ENCODE measurements at regions not wholly inside any gene's neighbourhood (a gene's known extent, or its start where the extent isn't known, plus 50 kb on each side); places are given as distances from the start of the nearest gene placed in this dataset.

DNA sequence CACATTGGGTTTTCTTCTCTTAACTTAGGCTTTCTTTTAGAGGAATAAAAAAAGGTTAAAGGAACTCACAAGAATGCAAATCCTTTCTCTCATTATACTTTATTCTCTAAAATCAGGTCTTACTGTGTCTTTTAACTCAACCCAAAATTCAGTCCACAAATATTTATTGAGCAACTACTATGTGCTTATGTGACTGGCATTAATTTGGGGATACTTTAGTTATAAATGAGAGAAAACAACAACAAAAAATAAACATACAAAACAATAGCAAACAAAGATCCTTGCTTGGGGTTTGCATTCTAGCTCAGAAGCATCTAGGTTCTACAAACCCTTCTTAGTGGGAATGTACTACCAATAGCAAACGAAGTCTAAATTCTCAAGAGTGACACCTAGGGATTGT is 266.2 kb downstream of the UTRN start:
- no peaks in the 10 kb centered on the region for H3K79me1 ChIP-seq (ENCODE audit: insufficient read depth, low read depth, low read length, poor library complexity, severe bottlenecking)
- H2BK20ac ChIP-seq (ENCODE audit: low read depth, low read length, poor library complexity, severe bottlenecking), result no peak overlapping the region
- H3K18ac ChIP-seq (ENCODE audit: insufficient read length, low read depth, low read length), result no peak overlapping the region
- H2BK5ac ChIP-seq (ENCODE audit: insufficient read length, low read length), result no peak overlapping the region
- WGBS (ENCODE audit: extremely low coverage, insufficient read length, low lambda C conversion rate), result no CpG with 5 or more reads among the region's 1 CpG
- H3K4me1 ChIP-seq (ENCODE audit: insufficient read depth, low read length), result no peaks in the 10 kb centered on the region
- H2BK15ac ChIP-seq (ENCODE audit: low read depth, low read length), result no peak overlapping the region
- H2AK5ac ChIP-seq (ENCODE audit: insufficient read length, low read length), result no peak overlapping the region
- H3K36me3 Mint-ChIP-seq (ENCODE audit: insufficient read depth in 1 of 3, low read depth in 3 of 3), result peaks cover 3 to 20% (median 19%) of the 10 kb centered on the region in 3 experiments; a peak in 5 of 7 replicates
- no peak for DNase-seq
- H3K23ac ChIP-seq (ENCODE audit: insufficient read length, low read depth, low read length), result no peak overlapping the region
- H3K27me3 ChIP-seq (ENCODE audit: insufficient read depth, low read length), result no peaks in the 10 kb centered on the region
- no peaks in the 10 kb centered on the region for H3K9me3 Mint-ChIP-seq
- no peak overlapping the region for H3K27ac Mint-ChIP-seq
- H3K27ac ChIP-seq (ENCODE audit: insufficient read length, low read depth, low read length), result no peak overlapping the region
- no peak overlapping the region for H3K14ac ChIP-seq (ENCODE audit: insufficient read depth, low read length)
- H3K9me3 ChIP-seq (ENCODE audit: control insufficient read depth, low read depth, low read length), result no peaks in the 10 kb centered on the region
- no peak overlapping the region for H2AFZ ChIP-seq (ENCODE audit: low read length)
- no peak overlapping the region for H3K4me3 Mint-ChIP-seq
- H2BK120ac ChIP-seq (ENCODE audit: low read depth, low read length, poor library complexity, severe bottlenecking), result no peak overlapping the region
- TF ChIP-seq, protein P1, sequence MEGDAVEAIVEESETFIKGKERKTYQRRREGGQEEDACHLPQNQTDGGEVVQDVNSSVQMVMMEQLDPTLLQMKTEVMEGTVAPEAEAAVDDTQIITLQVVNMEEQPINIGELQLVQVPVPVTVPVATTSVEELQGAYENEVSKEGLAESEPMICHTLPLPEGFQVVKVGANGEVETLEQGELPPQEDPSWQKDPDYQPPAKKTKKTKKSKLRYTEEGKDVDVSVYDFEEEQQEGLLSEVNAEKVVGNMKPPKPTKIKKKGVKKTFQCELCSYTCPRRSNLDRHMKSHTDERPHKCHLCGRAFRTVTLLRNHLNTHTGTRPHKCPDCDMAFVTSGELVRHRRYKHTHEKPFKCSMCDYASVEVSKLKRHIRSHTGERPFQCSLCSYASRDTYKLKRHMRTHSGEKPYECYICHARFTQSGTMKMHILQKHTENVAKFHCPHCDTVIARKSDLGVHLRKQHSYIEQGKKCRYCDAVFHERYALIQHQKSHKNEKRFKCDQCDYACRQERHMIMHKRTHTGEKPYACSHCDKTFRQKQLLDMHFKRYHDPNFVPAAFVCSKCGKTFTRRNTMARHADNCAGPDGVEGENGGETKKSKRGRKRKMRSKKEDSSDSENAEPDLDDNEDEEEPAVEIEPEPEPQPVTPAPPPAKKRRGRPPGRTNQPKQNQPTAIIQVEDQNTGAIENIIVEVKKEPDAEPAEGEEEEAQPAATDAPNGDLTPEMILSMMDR (conservative IDR thresholded peaks at IDR 0.05), result no peak
- no peak overlapping the region for H3K4me2 ChIP-seq (ENCODE audit: insufficient read depth, insufficient read length, low read length)
- H3K27me3 Mint-ChIP-seq (ENCODE audit: low read depth), result no peaks in the 10 kb centered on the region; the same call in 1 of the 2 replicates
- H4K91ac ChIP-seq (ENCODE audit: insufficient read length, low read depth, low read length), result no peak overlapping the region
- no peaks in the 10 kb centered on the region for H3K4me1 Mint-ChIP-seq
- no peak overlapping the region for H3K56ac ChIP-seq (ENCODE audit: insufficient read length, low read depth, low read length)
- H3K23me2 ChIP-seq (ENCODE audit: insufficient read length, low read depth, low read length, poor library complexity, severe bottlenecking), result no peaks in the 10 kb centered on the region
- no peaks in the 10 kb centered on the region for H3K79me2 ChIP-seq (ENCODE audit: insufficient read depth, low read length)
- H4K5ac ChIP-seq (ENCODE audit: insufficient read length, low read depth, low read length), result no peak overlapping the region
- no peak overlapping the region for H3K4ac ChIP-seq (ENCODE audit: low read depth, low read length)
- H3K9ac ChIP-seq (ENCODE audit: extremely low read depth, insufficient read length, low read length), result no peak overlapping the region
- no peak overlapping the region for H2BK12ac ChIP-seq (ENCODE audit: insufficient read length, low read depth, low read length)
- no peaks in the 10 kb centered on the region for H4K20me1 ChIP-seq (ENCODE audit: control insufficient read depth, insufficient read depth, insufficient read length)
- H3T11ph ChIP-seq (ENCODE audit: low read length), result no peak overlapping the region
- no peak overlapping the region for H4K8ac ChIP-seq (replicated peaks; ENCODE audit: insufficient read length, low read depth, low read length)

Data from H9 (cell line).